B cell (primary cell): ENCODE measurements at regions not wholly inside any gene's neighbourhood (a gene's known extent, or its start where the extent isn't known, plus 50 kb on each side); places are given as distances from the start of the nearest gene placed in this dataset.

ENCODE experiments used
- ATAC-seq: fragments of 200-7000 bp; cut with Tn5 transposase; one replicate; pipeline ENCODE4 v1.10.0; 2021; ENCODE audit warnings: low read depth, mild to moderate bottlenecking, moderate number of reproducible peaks, moderate library complexity
- CTCF ChIA-PET: fragments of 350-600 bp; sonication (Branson Sonifier 250); formaldehyde crosslinking; loops from one replicate; lab custom pipeline; 2021; ENCODE audit warnings: antibody characterized with exemption, inconsistent platforms; lab: Charles Lee
- POLR2A ChIA-PET: fragments of 350-600 bp; sonication (Branson Sonifier 250); formaldehyde crosslinking; loops from one replicate; lab custom pipeline; 2021; ENCODE audit warnings: antibody characterized with exemption; lab: Charles Lee
- DNase-seq: peaks from one replicate; pipeline ENCODE4 v3.0.0; 2013
- H2AFZ ChIP-seq: 2 replicates; pipeline ENCODE4 v1.6.1; 2012; ENCODE audit warnings: mild to moderate bottlenecking, low read depth, low read length; ENCODE audit not compliant: insufficient read depth, poor library complexity, severe bottlenecking
- H3K27ac ChIP-seq, 2 donors: 1 replicate in 1 of 2; 2 replicates in 1 of 2; pipeline ENCODE4 v1.5.1; 2012 to 2013; ENCODE audit warnings: low read length in 2 of 2, mild to moderate bottlenecking in 2 of 2, moderate library complexity in 1 of 2
- H3K27me3 ChIP-seq, 4 experiments: fragments of 200-600 bp in 1 of 4; sonication (generic) in 1 of 4; replicated peaks in 1 of 4; 1 replicate in 2 of 4; 2 replicates in 2 of 4; pipeline versions ENCODE4 v1.6.1 to v1.7.0; 2013 to 2016; ENCODE audit warnings: low read length in 3 of 4, mild to moderate bottlenecking in 2 of 4, mixed read lengths in 1 of 4, moderate library complexity in 1 of 4; ENCODE audit not compliant: insufficient read depth in 4 of 4, control insufficient read depth in 3 of 4; ENCODE audit errors: control extremely low read depth in 1 of 4
- H3K36me3 ChIP-seq, 2 experiments: replicated peaks in 1 of 2; 1 replicate in 1 of 2; 2 replicates in 1 of 2; pipeline versions ENCODE4 v1.6.1 to v1.7.1; 2013; ENCODE audit warnings: low read length in 1 of 2; ENCODE audit not compliant: insufficient read depth in 2 of 2, control insufficient read depth in 1 of 2; ENCODE audit errors: control extremely low read depth in 1 of 2, extremely low read depth in 1 of 2
- H3K4me1 ChIP-seq, 2 donors: fragments of 200-600 bp in 1 of 2; sonication (generic) in 1 of 2; 1 replicate in 1 of 2; 2 replicates in 1 of 2; pipeline versions ENCODE4 v1.5.1 to v1.6.1; 2013 to 2017; ENCODE audit warnings: low read length in 2 of 2; ENCODE audit not compliant: control insufficient read depth in 2 of 2, insufficient read depth in 2 of 2
- H3K4me2 ChIP-seq: replicated peaks from 2 replicates; pipeline ENCODE3; 2012; ENCODE audit warnings: mild to moderate bottlenecking, low read depth, low read length; ENCODE audit not compliant: poor library complexity, severe bottlenecking
- H3K4me3 ChIP-seq, 5 experiments: fragments of 200-600 bp in 1 of 5; sonication (generic) in 1 of 5; 1 replicate in 3 of 5; 2 replicates in 2 of 5; pipeline versions ENCODE4 v1.5.1 to v1.7.0; 2011 to 2016; ENCODE audit warnings: low read length in 4 of 5, mild to moderate bottlenecking in 4 of 5, low read depth in 2 of 5, control low read depth in 1 of 5, moderate library complexity in 1 of 5; ENCODE audit not compliant: insufficient read depth in 1 of 5; ENCODE audit errors: control extremely low read depth in 1 of 5, extremely low read depth in 1 of 5
- H3K79me2 ChIP-seq: fragments of 200-600 bp; sonication (generic); one replicate; pipeline ENCODE4 v1.6.0; 2016; ENCODE audit warnings: low read length; ENCODE audit not compliant: control insufficient read depth, insufficient read depth
- H3K9ac ChIP-seq: fragments of 200-600 bp; sonication (generic); 2 replicates; pipeline ENCODE4 v1.6.1; 2017; ENCODE audit warnings: mild to moderate bottlenecking, low read length, moderate library complexity
- H3K9me3 ChIP-seq, 3 donors: one replicate each; pipeline versions ENCODE4 v1.6.1 to v1.7.1; 2013; ENCODE audit warnings: low read length in 2 of 3; ENCODE audit not compliant: control insufficient read depth in 2 of 3, insufficient read depth in 1 of 3; ENCODE audit errors: control extremely low read depth in 1 of 3
- H4K20me1 ChIP-seq: 2 replicates; pipeline ENCODE4 v1.6.0; 2012; ENCODE audit warnings: mild to moderate bottlenecking, low read length; ENCODE audit not compliant: insufficient read depth, control insufficient read depth, poor library complexity, severe bottlenecking
- H3K27ac Mint-ChIP-seq: one replicate; pipeline ENCODE4 v1.8.0; 2021; ENCODE audit warnings: mixed read lengths
- H3K27me3 Mint-ChIP-seq: one replicate; pipeline ENCODE4 v1.8.0; 2021; ENCODE audit warnings: mixed read lengths
- H3K4me1 Mint-ChIP-seq: one replicate; pipeline ENCODE4 v1.8.0; 2021; ENCODE audit warnings: mixed read lengths
- H3K4me3 Mint-ChIP-seq: one replicate; pipeline ENCODE4 v1.8.0; 2021; ENCODE audit warnings: mixed read lengths
- H3K9me3 Mint-ChIP-seq: one replicate; pipeline ENCODE4 v1.8.0; 2022; ENCODE audit warnings: mixed read lengths; ENCODE audit not compliant: insufficient read depth
- EZH2 ChIP-seq: IDR thresholded peaks from 2 replicates; pipeline ENCODE4 v1.6.1; 2012; ENCODE audit warnings: borderline replicate concordance, low read depth, mild to moderate bottlenecking, moderate library complexity, low read length; ENCODE audit not compliant: insufficient read depth, poor library complexity, severe bottlenecking
- WGBS: methylation state at CpG from one replicate; pipeline ENCODE4 v1.1.5; 2013; ENCODE audit warnings: missing lambda C conversion rate; ENCODE audit not compliant: insufficient coverage; 5-methylcytosine and 5-hydroxymethylcytosine counted together
- intact Hi-C: fragments of 100-400 bp; cut with micrococcal nuclease; formaldehyde crosslinking; loops from one replicate; pipeline ENCODE4 v1.10.0; 2022
- TF ChIP-seq, protein P1 (sequence below): fragments of 200-600 bp; IDR thresholded peaks from one replicate; pipeline ENCODE4 v1.8.0; 2022; ENCODE audit warnings: antibody characterized with exemption, mild to moderate bottlenecking

DNA sequence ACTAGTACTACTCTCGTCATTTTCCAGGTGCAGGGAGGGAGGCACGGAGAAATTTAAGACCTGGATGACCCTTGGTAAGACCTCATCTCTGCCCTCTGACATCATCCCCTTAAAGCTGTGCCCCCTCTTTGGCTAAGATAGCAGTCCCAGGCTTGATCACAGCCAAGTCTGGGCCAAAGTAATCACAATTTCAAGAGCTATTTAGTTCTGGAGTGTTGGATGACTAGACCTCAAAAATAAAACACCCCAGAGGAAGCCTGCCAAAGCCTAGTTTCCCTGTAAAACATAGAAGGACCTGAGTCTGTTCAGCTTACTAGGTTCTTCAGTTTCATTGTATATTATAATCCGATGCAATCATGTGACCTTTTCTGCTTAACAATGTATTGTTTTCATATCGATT lies 144.6 kb upstream of the ARHGEF9 start:
- DNase-seq (no peak), ATAC-seq (no peak)
- no peak overlapping the region for H3K27ac ChIP-seq
- ChIA-PET POLR2A (no interaction called here), CTCF (no interaction called here)
- intact Hi-C loops: no loop called here
- no peaks in the 10 kb centered on the region for H3K27me3 ChIP-seq
- H3K9me3 ChIP-seq: peaks cover 0 to 10% (median 0%) of the 10 kb centered on the region in 3 donors
- H2AFZ ChIP-seq: no peak overlapping the region
- no peaks in the 10 kb centered on the region for H3K4me1 ChIP-seq
- no peaks in the 10 kb centered on the region for H3K27me3 Mint-ChIP-seq
- no peak overlapping the region for H3K27ac Mint-ChIP-seq
- no peak overlapping the region for H3K4me2 ChIP-seq
- TF ChIP-seq, protein P1, sequence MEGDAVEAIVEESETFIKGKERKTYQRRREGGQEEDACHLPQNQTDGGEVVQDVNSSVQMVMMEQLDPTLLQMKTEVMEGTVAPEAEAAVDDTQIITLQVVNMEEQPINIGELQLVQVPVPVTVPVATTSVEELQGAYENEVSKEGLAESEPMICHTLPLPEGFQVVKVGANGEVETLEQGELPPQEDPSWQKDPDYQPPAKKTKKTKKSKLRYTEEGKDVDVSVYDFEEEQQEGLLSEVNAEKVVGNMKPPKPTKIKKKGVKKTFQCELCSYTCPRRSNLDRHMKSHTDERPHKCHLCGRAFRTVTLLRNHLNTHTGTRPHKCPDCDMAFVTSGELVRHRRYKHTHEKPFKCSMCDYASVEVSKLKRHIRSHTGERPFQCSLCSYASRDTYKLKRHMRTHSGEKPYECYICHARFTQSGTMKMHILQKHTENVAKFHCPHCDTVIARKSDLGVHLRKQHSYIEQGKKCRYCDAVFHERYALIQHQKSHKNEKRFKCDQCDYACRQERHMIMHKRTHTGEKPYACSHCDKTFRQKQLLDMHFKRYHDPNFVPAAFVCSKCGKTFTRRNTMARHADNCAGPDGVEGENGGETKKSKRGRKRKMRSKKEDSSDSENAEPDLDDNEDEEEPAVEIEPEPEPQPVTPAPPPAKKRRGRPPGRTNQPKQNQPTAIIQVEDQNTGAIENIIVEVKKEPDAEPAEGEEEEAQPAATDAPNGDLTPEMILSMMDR: no peak
- no peak for TF ChIP-seq EZH2
- no peak overlapping the region for H3K9ac ChIP-seq
- H3K9me3 Mint-ChIP-seq: no peaks in the 10 kb centered on the region
- H3K4me1 Mint-ChIP-seq: no peaks in the 10 kb centered on the region
- H4K20me1 ChIP-seq: no peaks in the 10 kb centered on the region
- no peaks in the 10 kb centered on the region for H3K36me3 ChIP-seq
- WGBS: no CpG with 5 or more reads among the region's 4 CpGs
- no peak overlapping the region for H3K4me3 Mint-ChIP-seq
- no peaks in the 10 kb centered on the region for H3K79me2 ChIP-seq
- H3K4me3 ChIP-seq: no peak overlapping the region

DNA sequence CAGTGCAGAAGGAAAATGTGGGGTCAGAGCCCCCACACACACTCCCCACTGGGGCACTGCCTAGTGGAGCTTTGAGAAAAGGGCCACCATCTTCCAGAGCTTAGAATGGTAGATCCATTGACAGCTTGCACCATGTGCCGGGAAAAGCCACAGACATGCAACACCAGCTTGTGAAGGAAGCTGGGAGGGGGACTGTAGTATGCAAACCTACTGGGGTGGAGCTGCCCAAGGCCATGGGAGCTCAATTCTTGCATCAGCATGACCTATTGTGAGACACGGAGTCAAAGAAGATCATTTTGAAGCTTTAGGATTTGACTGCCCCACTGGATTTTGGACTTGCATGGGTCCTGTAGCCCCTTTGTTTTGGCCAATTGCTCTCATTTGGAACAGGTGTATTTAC lies 142.8 kb upstream of the ARHGEF9 start:
- Histone ChIP-seq H3K27ac (no peak overlapping the region), H3K36me3 (no peaks in the 10 kb centered on the region), H3K4me3 (no peak overlapping the region), H3K4me2 (no peak overlapping the region), H3K27me3 (no peaks in the 10 kb centered on the region), H3K9me3 (peaks cover 0 to 3% (median 0%) of the 10 kb centered on the region in 3 donors), H4K20me1 (no peaks in the 10 kb centered on the region), H3K79me2 (no peaks in the 10 kb centered on the region), H2AFZ (no peak overlapping the region), H3K4me1 (no peaks in the 10 kb centered on the region), H3K9ac (no peak overlapping the region)
- CTCF ChIA-PET: no interaction called here
- no peak for TF ChIP-seq EZH2
- TF ChIP-seq, protein P1: no peak
- Mint-ChIP-seq H3K4me3 (no peak overlapping the region), H3K4me1 (no peaks in the 10 kb centered on the region), H3K27me3 (no peaks in the 10 kb centered on the region), H3K27ac (no peak overlapping the region), H3K9me3 (no peaks in the 10 kb centered on the region)
- POLR2A ChIA-PET: no interaction called here
- no peak for DNase-seq
- no peak for ATAC-seq
- WGBS: 100% methylated on average over 1 of the region's 2 CpGs
- intact Hi-C loops: no loop called here
